22Rv1 (cell line): ENCODE measurements at regions not wholly inside any gene's neighbourhood (a gene's known extent, or its start where the extent isn't known, plus 50 kb on each side); places are given as distances from the start of the nearest gene placed in this dataset.

Experiments used
- ZFX ChIP-seq: fragments of 450-650 bp; IDR thresholded peaks from 2 replicates; pipeline ENCODE4 v1.6.1; 2017; ENCODE audit warnings: antibody characterized with exemption, borderline replicate concordance
- TF ChIP-seq, protein P1 (sequence below): fragments of 450-650 bp; IDR thresholded peaks from 2 replicates; pipeline ENCODE4 v1.5.1; 2017; ENCODE audit warnings: mild to moderate bottlenecking

DNA sequence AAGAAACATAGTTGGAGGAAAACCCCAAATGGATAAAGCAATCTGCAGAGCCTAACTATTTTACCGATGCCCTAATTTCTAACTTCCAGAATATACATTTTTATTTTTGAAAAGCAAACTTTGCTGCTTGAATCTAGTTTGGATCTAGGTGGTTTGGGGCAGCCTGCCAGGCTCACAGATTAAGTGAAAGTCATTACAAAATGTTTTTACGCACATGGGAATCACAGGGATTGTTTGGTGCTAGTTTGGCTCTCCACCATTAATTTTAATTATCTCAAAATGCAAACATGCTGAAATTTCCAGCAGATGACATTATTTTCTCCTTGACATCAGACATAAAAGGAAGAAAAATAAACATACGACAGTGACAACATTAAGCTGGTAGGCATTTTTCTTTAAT is 166.7 kb upstream of the INHBA start:
- TF ChIP-seq, protein P1, sequence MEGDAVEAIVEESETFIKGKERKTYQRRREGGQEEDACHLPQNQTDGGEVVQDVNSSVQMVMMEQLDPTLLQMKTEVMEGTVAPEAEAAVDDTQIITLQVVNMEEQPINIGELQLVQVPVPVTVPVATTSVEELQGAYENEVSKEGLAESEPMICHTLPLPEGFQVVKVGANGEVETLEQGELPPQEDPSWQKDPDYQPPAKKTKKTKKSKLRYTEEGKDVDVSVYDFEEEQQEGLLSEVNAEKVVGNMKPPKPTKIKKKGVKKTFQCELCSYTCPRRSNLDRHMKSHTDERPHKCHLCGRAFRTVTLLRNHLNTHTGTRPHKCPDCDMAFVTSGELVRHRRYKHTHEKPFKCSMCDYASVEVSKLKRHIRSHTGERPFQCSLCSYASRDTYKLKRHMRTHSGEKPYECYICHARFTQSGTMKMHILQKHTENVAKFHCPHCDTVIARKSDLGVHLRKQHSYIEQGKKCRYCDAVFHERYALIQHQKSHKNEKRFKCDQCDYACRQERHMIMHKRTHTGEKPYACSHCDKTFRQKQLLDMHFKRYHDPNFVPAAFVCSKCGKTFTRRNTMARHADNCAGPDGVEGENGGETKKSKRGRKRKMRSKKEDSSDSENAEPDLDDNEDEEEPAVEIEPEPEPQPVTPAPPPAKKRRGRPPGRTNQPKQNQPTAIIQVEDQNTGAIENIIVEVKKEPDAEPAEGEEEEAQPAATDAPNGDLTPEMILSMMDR, result no peak
- no peak for TF ChIP-seq ZFX
